ENCODE measurements at regions not wholly inside any gene's neighbourhood (a gene's known extent, or its start where the extent isn't known, plus 50 kb on each side); places are given as distances from the start of the nearest gene placed in this dataset.
"Not testable (repeated sequence)": the region's sequence is repeated elsewhere in the genome, so short reads cannot be mapped to it uniquely, and the experiment has no call there.

DNA sequence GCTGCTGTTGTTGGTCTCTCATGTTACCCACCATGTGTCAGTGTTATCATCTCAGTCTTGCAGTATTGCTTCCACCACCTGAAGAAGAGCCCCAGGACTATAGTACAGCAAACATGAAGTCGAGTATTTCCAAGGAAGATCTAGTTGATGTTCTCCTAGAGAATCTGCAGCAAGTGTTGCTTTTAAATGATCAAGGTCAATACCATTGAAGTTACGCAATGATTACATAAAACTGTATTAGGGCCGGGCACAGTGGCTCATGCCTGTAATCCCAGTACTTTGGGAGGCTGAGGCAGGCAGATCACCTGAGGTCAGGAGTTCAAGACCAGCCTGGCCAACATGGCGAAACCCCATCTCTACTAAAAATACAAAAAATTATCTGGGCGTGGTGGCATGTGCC, 173.9 kb downstream of the TJP1 start:
- H3K27ac ChIP-seq (ENCODE audit: low read depth, low read length); DNase-seq (ENCODE audit: low read depth, low spot score); H3K27me3 ChIP-seq (ENCODE audit: control insufficient read depth, insufficient read depth, low read length); H3K4me3 ChIP-seq (ENCODE audit: low read depth, low read length); POLR2A ChIA-PET; CTCF ChIA-PET: not testable (repeated sequence)
- H3K9me3 ChIP-seq (ENCODE audit: control insufficient read depth, insufficient read depth, low read length), result peaks cover 15% of the 10 kb centered on the region

- Histone ChIP-seq H3K27ac (ENCODE audit: low read depth, low read length) (no peak overlapping the region), H3K27me3 (ENCODE audit: control insufficient read depth, insufficient read depth, low read length) (no peaks in the 10 kb centered on the region), H3K9me3 (ENCODE audit: control insufficient read depth, insufficient read depth, low read length) (no peaks in the 10 kb centered on the region), H3K4me3 (ENCODE audit: low read depth, low read length) (no peak overlapping the region)
- ChIA-PET CTCF (interaction anchor here (0.6 kb wide), 1 partner anchor 429 kb away, joined by 4 read pairs; no protein-coding TSS in a partner anchor), POLR2A (no interaction called here)
- no peak for DNase-seq (ENCODE audit: low read depth, low spot score)
- no peak for TF ChIP-seq CTCF (IDR thresholded peaks at IDR 0.05; ENCODE audit: low read depth, low read length)
These were observed 176.4 kb downstream of the TJP1 start for GRCh38 chr15:29645841-29646240.

DNA sequence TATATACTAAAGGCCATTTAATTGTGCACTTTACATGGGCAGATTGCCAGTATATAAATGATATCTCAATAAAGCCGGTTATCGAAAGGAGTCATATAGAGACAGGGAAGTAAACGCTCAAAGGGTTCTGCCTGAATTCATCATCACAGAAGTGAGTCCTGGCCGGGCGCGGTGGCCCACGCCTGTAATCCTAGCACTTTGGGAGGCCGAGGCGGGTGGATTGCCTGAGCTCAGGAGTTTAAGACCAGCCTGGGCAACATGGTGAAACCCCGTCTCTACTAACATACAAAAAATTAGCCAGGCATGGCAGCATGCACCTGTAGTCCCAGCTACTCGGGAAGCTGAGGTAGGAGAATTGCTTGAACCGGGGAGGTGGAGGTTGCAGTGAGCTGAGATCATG, 177.9 kb downstream of the TJP1 start:
- H3K27me3 ChIP-seq (ENCODE audit: control insufficient read depth, insufficient read depth, low read length); CTCF ChIA-PET: not testable (repeated sequence)

DNA sequence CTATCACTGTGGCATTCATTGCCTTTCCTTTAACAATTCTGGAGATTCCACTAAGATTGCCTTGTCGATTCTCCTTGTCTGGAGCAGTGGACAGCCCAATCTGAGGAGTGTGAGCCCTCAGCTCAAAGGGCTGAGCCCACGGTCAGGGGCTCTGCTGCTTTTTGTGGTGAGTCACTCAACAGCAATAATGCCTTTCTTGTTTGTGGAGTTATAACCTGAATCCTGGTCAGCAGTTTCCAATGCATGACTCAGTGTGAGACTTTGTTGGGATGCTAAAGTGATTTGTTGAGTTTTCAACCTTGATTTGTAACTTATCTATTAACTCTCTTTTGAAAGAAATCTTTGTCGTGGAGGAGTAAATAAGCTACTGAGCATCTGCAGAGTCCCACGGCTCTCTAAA, 183.5 kb downstream of the TJP1 start:
- H3K27me3 ChIP-seq (ENCODE audit: control insufficient read depth, insufficient read depth, low read length), result peaks cover 4% of the 10 kb centered on the region
- H3K4me3 ChIP-seq (ENCODE audit: low read depth, low read length), result no peak overlapping the region
- no peak overlapping the region for H3K27ac ChIP-seq (ENCODE audit: low read depth, low read length)
- no peak for DNase-seq (ENCODE audit: low read depth, low spot score)
- POLR2A ChIA-PET, result no interaction called here
- no peak for TF ChIP-seq CTCF (IDR thresholded peaks at IDR 0.05; ENCODE audit: low read depth, low read length)
- CTCF ChIA-PET, result no interaction called here
- H3K9me3 ChIP-seq (ENCODE audit: control insufficient read depth, insufficient read depth, low read length), result no peaks in the 10 kb centered on the region

More for the DNA sequence above, 177.9 kb downstream of the TJP1 start:
- H3K4me3 ChIP-seq (ENCODE audit: low read depth, low read length); DNase-seq (ENCODE audit: low read depth, low spot score); POLR2A ChIA-PET; H3K9me3 ChIP-seq (ENCODE audit: control insufficient read depth, insufficient read depth, low read length); H3K27ac ChIP-seq (ENCODE audit: low read depth, low read length): not testable (repeated sequence)

DNA sequence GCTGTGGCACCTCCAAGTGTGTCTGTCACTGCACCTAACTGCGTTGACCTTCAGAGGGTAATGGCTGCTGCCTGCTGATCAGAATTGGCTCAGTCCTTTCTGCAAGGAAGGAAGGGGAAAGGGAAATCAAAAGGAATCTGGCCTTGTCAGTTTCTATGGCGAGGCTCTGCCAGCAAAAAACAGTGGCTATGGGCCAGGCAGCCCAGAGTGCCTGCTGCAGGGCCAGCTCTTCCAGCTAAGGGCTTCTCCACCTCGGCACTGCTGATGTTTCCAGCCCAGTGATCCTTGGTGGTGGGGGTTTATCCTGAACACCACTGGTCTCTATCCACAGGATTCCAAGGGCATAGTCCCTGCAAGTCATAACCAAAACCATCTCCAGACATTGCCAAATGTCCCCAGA, 184.3 kb downstream of the TJP1 start:
- H3K27ac ChIP-seq (ENCODE audit: low read depth, low read length), result no peak overlapping the region
- no peaks in the 10 kb centered on the region for H3K9me3 ChIP-seq (ENCODE audit: control insufficient read depth, insufficient read depth, low read length)
- H3K27me3 ChIP-seq (ENCODE audit: control insufficient read depth, insufficient read depth, low read length), result peaks cover 4% of the 10 kb centered on the region
- TF ChIP-seq CTCF (IDR thresholded peaks at IDR 0.05; ENCODE audit: low read depth, low read length), result no peak
- DNase-seq (ENCODE audit: low read depth, low spot score), result no peak
- ChIA-PET POLR2A (no interaction called here), CTCF (no interaction called here)
- no peak overlapping the region for H3K4me3 ChIP-seq (ENCODE audit: low read depth, low read length)

DNA sequence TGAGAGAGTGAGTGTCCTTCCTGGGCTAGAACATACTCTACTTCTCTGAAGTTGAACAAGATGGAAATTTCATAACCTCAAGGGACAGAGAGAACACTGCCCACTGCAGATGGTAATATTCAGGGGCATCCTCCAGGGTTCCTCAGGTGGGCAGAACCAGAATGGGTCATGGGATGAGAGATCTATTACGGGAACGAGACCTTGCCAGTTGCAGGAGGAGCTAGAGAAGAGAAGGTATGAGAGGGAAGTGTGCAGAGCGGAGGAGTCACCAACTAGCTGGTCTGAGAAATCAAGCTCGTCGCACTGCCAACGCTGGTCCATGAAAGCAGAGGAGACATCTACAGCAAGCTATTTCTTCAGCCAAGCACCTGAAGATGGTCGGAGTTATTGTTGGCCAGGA, 184.7 kb downstream of the TJP1 start:
- Histone ChIP-seq H3K9me3 (ENCODE audit: control insufficient read depth, insufficient read depth, low read length) (no peaks in the 10 kb centered on the region), H3K27me3 (ENCODE audit: control insufficient read depth, insufficient read depth, low read length) (peaks cover 4% of the 10 kb centered on the region), H3K4me3 (ENCODE audit: low read depth, low read length) (no peak overlapping the region), H3K27ac (ENCODE audit: low read depth, low read length) (no peak overlapping the region)
- DNase-seq (ENCODE audit: low read depth, low spot score), result no peak
- no peak for TF ChIP-seq CTCF (IDR thresholded peaks at IDR 0.05; ENCODE audit: low read depth, low read length)
- ChIA-PET POLR2A (no interaction called here), CTCF (no interaction called here)
